Activated T-helper 1 cell treated with anti-CD3 and anti-CD28 coated beads, Interleukin-2, amount 50 U/mL, for 16 hours (primary cell): ENCODE measurements at regions not wholly inside any gene's neighbourhood (a gene's known extent, or its start where the extent isn't known, plus 50 kb on each side); places are given as distances from the start of the nearest gene placed in this dataset.

Experiments
- DNase-seq, 2 donors: peaks; one replicate each; pipeline ENCODE4 v3.0.0-alpha.2; 2020; ENCODE audit warnings: low read depth in 1 of 2, low spot score in 1 of 2

DNA sequence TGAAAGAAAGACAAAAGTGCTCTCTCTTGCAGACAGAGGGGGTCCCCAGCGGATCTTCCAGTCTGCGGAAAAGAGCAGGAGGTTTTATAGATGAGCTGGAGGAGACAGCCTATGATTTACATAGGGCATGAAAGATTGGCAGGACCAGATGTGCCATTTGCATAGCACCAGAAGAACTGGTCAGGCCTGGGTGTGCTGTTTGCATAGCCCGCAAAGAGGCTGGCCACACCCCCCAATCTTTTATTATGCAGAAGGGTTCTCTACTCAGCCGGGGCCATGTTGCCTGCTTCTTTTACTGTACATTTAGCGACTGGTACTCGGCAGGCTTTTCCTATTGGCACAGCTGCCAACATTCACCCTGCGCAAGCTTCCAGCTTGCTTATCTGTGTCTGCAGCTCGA lies 317.6 kb downstream of the GALR1 start:
- DNase-seq = no peak

DNA sequence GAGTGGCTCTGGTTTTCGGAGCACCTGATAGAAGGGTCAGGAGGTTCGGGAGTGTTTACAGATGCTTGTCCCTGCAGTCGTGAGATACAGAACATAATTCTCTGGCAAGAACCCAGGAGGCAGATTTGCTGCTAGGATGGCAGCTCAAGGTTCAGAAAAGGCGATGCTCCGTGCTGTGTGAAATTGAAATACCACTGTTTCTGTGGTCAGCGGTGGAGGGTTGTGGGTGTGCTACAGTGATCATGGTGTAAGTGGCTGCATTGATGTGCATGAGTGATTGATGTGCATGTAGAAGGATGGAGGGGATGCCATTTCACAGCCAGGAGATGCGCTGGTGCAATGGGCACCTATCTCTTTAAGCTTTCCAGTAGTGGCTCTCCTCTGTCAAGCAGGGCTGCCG lies 322.1 kb downstream of the GALR1 start:
- no peak for DNase-seq

DNA sequence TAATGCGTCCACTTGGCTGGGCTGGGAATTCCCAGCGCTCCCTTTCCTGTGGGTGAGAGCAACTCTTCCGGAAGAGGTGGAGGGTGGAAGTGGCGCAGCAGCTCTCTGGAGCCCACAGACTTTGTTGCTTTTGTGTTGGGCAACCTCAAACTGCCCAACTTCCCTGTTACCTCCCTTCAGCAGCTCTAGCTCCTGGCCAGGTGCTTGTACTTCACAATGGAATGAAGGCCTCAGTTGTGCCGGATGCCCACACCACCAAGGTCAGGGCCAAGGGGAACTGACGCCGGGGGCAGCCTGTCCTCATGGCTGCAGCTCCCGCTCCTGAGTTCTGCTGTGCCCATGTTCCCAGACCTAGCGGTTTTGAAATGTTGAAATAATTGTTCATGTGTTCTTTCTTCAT lies 322.9 kb downstream of the GALR1 start:
- DNase-seq = no peak

DNA sequence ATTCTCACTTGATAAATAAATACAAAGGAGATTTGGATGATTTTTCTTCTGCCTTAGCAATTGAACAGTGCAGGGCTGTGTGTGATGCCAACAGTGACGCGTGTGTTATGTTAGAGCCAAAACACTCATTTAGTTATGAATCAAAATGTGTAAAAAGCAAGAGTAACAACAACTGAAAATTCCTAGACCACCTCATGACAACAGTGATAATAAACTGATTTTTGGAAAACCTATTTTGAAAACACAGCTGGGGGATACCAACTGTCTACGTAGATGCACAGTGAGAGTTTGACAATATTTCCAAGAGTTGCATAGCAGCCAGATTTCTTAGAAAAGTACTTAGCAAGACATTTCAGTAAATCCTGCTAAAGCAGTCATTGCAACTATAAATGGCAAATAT lies 323.9 kb downstream of the GALR1 start:
- no peak for DNase-seq

DNA sequence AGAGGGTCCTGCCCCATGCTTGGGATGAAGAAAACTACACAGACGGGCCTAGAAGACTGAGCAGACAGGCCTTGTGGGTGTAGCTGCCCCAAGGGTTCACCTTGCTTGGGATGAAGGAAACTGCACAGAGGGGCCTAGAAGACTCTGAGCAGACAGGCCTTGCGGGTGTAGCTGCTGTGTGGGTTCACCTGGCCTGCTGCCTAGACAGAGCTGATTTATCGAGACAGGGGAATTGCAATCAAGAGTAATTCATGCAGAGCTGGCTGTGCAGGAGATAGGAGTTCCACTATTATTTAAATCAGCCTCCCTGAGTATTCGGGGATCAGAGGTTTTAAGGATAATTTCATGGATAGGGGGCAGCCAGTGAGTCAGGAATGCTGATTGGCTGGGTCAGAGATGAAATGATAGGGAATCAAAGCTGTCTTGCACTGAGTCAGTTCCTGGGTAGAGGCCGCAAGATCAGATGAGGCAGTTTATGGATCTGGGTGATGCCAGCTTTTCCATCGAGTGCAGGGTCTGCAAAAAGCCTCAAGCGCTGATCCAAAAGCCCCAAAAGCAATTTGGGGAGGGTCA lies 341.4 kb downstream of the GALR1 start:
- no peak for DNase-seq

DNA sequence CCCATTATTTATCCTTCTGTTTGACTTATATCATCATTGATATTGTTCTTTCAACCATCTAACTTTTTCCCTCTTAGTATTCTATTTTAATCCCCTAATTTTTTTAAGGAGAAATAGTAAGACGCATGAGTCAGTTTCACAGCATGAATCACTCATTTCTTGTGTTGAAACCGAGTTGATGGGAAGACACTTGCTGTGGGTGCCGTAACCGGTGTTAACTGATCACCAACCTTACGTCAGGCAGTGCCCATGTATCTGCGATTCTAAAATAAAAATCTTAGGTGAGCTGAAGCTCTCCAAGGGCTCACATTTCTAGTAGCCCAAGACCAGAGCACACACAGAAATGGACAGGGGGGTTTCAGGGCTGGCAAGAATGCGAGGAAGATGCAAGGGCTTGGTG lies 348.1 kb downstream of the GALR1 start:
- DNase-seq = no peak

DNA sequence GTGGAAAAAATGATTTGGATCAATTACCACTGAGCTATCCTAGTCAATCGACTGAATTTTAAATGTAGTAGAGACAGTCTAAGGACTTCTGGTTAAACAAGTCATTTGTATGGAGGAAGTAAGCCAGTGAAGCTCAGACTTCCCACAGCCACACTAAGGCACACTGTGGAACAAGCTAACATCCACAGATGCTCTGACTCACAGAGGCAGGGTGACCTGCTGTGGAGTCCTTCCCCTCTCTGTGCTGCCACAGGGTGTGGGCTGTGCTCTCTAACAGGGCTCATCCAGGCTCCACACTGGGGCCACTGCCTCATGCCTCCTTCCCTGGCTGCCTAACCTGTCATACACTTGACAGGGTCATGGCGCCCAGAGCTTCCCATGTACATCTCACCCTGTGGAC lies 351.0 kb downstream of the GALR1 start:
- DNase-seq = no peak

DNA sequence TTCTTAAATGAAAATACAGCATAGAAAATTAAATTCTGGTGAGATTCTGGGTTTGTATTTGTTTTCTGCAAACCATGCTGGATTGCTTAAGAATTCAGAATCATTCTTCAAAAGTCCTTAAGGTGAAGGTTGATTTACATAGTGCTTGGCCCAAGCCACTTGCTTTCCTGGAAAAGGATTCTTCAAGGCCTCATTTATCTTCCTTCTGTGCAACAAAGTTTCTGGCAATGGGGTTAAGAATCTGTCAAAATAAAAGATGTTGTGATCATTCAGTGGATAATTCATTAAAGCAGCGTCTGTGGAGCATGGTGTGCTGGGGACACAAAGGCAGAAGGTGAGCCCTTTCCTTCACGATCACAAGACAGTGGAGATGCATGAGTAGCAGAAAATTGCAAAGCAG lies 351.9 kb downstream of the GALR1 start:
- no peak for DNase-seq

DNA sequence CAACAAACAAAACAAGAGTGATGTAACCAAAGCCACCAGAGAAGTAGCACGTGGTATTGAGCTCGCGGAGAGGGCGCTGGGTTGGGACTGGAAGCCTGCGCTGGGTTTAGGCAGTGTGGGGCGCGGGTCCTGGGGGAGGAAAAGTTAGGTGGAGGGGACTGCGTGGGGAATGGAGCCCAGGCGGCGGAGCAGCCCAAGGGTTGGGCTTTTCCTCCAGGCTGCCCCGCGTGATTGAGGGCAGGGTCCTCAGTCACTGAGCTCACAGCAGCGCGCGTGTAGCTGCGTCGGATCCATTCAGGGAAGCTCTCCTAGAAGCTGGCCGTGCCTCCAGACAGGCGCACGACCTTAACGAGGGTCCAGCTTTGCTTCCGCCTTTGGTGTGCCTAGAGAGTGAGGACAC lies 357.4 kb downstream of the GALR1 start:
- no peak for DNase-seq

DNA sequence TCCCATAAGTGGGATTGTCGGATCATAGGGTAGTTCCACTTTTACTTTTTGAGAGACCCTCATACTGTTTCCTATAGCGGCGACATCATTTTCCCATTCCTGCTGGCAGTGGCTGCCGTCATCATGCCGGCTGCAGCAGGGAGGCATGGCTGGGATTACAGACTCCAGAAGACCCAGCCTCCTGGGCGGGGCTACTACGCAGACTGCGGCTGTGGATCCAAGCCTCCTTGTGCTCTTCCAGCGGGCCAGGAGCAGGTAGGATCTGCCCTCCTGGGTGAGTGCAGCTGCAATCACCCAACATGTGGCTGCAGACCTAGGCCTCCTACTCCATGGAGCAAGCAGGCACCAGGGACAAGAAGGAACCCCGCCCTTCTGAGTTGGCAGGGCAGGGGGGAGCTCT lies 359.2 kb downstream of the GALR1 start:
- no peak for DNase-seq

DNA sequence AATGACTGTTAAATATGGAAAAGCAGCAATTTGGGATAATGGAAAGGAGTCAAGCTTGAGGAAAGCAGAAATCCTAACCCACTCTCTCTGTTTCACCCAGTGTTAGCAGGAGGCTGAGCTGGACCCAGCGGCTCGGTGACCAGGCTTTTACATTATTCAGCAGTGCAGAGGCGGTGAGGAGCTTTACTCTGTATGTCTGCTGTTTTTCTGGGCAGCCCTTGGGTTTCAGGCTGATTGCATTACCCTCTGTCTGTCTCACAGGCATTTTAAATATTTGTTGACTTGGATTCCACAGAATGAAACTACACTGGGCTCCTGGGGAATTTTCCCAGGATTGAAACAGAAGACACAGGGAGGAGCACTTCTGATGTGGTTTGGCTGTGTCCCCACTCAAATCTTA lies 368.0 kb downstream of the GALR1 start:
- no peak for DNase-seq

DNA sequence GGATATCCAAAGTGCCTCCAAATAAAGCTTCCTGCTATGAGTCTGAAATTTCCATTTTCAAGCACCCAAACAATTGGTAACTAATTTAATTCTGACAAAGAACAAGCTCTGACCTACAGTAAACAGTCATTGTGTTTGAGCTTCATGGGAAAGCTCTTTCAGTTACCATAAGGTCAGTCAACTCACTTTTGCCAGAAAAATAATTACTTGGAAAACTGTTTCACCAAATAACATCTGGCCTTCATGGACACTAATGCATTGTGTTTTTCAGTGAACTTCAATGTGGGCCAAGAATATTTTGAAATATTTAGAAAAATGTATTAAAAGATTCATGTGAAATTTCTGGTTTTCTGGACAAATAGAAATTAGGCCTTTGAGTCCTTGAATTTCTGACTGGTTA lies 369.9 kb downstream of the GALR1 start:
- DNase-seq = no peak

DNA sequence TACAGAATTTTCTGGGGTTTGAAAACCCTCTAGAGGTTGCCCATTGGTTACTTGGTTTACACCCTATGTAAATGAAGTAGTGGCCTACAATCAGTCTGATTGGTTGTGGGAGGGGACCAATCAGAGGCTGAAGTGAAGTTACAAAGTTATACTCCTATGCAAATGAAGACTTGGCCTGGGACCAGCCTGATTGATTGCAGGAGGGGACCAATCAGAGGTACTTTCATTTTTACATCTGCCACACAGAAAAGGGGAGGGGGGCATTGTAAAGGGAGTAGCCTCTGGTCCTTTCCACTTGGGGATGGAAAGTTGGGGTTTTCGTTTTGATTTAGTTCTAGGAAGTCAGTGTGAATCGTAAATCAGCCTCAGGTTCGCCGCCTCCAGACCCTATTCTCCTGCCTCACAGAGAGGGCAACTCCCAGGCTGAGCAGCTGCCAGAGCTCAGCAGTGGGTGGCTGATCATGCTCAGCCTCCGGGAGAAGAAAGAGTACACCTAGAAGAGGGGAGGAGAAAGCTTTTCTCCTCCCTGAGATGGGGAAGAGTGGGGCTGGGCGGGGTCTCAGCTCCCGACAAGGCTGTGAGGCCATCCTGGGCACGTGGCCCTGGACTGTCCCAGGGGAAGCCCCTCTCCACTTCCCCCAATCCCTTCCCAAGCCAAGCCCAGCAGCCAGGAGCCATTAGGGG lies 372.5 kb downstream of the GALR1 start:
- DNase-seq = no peak

DNA sequence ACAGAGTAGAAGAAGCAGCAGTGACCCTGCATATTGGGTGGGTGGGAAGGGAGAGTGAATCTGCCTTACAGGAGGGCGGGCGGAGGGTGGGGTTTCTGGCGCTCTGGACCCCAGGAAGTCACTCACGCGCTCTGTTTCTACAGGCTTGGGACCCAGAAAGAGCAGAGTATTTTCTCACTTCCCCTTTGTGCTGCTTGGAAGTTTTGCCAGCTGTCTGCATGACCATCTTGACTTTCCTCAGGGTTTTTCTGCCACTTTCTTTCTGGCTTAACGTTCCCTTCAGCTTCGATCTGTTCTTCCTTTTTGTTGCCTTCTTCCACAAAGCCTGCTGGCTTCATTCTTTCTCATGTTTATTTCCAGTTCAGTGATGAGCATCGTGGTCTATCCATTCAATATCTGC lies 383.1 kb downstream of the GALR1 start:
- DNase-seq = no peak

DNA sequence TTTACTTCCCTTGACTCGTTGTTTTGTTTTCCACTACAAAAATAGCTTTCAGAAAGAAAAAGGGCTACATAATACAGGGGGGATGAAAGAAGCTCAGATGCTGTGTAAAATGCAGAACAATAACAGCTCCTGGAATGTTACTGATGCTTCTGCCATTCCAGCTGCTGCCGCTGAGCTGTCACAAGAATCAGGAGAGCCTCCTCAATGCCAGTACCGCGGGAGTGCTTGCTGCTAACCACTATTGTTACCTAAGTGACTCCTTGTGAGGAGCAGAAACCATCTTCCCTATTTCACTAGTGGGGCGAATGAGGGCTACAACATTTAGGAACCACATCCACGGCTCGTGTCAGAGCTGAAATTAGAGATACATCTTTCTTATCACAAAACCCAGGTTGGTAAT lies 384.8 kb downstream of the GALR1 start:
- DNase-seq = no peak

DNA sequence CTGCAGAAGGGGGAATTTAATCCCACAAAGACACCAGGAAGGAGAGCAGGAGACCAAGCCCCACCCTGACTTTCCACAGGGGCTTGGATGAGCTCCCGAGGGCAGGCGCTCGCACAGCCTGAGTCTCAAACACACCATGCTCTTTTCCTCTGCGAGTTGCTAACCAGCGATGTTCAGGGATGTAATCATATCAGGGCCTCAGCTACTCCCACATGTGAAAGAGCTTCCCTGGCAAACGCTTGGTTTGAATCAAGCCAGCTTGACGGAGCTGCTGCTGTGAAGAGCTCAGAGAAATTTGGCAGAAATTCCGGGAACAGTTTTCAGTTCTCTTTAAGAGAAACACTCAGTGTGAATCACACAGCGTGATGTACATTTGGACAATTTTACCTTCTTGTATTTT lies 385.8 kb downstream of the GALR1 start:
- no peak for DNase-seq

DNA sequence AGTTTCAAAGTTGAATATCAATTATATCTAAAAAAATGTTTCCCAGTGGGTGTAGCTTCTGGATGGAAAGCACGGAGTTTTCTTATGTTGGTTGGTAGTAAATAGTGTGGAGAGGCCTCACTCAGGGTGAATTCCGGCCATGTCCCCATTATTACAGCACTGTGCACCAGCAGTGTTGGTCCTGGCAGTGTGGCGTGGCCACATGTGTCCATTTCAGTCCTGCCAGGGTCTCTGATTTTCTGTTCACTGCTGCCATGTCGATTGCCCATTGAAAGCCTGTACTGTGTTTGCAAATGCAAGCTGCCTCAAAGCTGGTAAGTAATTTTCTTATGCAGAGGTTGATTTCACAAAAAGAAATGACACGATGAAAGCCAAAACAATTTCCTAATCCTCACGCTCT lies 386.2 kb downstream of the GALR1 start:
- DNase-seq = no peak

DNA sequence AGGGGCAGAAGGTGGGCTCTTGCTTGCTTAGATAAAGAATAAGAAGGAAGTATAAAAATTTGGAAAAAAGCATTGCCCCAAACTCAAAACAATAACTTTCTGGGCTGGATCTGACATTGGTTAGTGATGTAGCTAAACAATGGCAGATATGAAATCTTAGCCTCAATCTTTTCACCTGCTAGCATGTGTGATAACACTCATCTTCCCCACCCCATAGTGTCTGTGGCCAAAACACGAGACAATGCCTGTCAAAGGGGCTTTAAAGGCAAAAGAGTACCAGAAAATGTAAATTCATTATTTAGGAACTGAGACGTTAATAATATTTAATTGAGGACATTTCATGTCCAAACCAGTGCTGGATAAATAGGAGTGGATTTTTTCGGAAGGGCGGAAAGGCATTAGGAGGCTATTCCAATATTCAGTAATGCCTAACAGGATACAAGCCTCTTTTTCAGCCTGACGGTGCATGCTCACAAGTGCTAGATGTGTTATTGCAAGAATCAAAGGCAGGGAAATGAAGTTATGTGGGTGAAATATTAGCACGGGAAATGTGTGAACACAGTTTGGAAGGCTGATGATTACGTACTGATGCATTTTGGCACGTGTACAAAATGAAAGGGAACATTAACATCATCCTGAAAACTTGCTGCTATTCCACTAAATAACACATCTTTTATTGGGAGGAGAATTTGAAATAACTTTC lies 395.7 kb downstream of the GALR1 start:
- no peak for DNase-seq

DNA sequence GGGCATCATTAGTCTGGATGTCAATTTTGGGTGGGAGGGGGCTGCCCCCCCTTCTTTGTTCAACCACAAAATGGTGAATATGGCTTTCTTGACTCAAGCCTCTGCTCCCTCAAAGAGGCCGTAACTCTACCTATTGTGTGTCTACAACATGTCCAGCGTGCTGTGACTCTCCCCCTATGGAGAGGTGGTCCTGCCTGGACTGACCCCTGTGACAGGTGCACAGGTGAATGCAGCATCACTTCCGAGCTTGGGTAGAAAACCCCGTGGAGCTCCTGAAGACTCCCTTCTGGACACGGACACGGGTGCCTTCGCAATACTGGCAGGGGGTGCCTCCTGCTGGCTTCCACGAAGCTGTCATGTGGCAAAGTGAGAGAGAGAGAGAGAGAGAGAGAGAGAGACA lies 397.8 kb downstream of the GALR1 start:
- no peak for DNase-seq

DNA sequence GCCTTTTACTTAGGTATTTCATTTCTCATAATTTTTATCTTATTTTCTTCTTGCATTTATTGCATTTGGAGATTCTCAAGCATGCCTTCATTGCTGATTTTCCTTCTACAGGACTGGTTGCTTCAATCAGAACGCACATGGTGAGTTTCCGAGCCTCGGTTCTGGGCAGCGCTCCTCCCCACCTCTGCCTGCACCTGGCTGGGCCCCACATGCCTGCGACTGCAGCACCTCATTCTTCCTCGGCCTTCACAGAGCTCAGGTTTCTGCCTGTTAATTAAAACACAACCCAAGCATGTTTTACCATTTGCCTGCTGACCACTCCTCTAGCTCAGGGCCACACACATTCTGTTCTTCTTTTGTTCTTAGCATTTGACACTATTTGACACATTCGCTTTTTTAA lies 398.8 kb downstream of the GALR1 start:
- DNase-seq = no peak

DNA sequence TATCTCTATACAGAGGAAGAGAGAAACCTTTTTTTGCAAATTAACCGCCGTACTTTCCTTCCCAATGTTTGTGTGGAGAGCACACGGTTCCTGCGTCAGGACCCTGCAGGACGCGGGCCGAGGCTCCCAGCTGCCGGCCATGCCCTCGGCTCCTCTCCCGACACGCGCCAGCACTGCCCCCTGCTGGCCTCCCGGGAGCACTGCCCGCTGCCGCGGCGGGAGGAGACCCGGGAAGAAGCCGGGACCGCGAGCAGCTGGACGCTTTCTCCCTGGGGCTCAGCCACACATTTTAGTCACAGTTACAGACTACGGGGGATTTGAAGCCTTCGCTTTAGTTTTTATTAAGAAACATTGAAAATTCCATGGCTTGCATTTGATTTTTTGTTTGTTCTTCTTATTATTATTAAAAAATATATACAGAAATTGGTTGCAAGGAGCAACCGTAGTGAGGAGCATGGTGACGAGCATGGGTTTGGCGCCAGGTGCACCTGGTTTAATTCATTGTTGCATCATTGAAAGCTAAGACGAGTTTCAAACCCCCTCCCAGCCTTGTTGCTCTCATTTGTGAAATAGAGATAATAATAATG lies 401.2 kb downstream of the GALR1 start:
- DNase-seq = peak; percentile 14 to 26

DNA sequence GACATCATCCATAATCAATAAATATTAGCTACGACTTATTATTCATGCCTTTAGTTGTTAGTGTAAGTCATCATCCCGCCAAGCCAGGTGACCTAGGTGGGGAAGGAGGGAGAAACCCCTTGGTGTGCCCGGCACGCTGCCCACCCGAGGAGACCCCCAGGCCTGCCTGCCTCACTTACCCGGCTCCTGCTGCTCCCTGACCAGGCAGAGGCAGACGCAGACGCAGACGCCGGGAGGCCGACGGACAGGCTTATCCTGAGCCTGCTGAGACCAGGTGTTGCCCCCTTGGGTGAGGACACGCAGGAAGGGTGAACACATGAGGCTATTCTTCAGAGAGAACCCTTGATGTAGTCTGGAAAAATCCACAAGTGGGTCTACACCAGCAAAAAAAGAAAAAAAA lies 401.8 kb downstream of the GALR1 start:
- no peak for DNase-seq
